Mucosa of gallbladder (tissue), 1 donor: ENCODE measurements at regions not wholly inside any gene's neighbourhood (a gene's known extent, or its start where the extent isn't known, plus 50 kb on each side); places are given as distances from the start of the nearest gene placed in this dataset.
"Not testable (repeated sequence)": the region's sequence is repeated elsewhere in the genome, so short reads cannot be mapped to it uniquely, and the experiment has no call there.

Source experiments
- DNase-seq: peaks from one replicate; pipeline ENCODE4 v3.0.0-alpha.2; 2020; ENCODE audit warnings: low spot score
- donor health status: DM: no; HTN: no; CAD: no.

DNA sequence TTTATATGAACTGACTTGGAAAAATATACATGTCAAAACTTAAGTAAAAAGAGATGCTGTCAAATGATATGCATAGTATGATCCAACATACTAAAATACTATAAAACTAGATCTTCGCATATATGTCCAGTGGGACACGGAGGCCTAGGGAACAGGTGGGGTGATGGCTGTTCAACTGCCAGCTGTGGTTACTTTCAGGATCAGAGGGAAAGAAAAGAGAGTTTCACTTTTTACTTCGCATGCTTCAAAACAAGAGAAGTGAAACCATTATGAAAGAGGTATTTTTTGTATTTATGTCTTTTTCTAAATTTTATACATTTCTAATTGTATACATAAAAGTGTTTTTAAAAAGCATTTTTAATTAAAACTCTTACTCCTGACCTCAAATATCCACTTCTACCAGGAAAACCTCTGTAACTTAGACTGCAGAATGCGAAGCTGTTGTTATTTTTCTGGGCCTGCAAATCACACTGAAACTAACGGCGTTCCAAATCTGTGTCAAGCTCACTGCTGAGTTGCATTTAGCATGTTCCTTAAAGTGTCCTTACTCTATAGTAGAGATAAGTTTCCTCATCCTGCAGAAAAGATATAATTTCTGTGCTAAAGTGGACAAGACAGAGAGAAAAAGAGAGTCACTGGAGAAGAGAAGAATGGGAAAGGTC is 97.8 kb upstream of the SLC35G4 start:
- no peak for DNase-seq

DNA sequence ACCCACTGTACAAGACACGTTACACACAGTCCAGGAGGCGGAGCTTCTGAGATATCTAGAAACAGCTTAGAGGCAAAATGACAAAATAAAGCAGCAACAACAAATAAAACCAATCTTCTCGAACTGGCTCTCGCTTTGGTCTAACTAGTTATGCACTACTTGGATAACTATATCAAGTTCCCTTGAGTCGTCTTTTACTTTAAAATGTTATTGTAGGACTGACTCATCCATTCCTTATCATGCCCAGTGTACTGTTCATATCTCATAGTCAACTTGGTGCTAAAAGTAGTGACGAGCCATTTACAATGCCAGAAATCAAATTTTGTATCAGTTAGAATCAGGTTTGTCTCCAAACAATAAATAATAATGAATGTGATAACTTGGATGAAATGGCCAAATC is 102.5 kb upstream of the SLC35G4 start:
- DNase-seq, result no peak

DNA sequence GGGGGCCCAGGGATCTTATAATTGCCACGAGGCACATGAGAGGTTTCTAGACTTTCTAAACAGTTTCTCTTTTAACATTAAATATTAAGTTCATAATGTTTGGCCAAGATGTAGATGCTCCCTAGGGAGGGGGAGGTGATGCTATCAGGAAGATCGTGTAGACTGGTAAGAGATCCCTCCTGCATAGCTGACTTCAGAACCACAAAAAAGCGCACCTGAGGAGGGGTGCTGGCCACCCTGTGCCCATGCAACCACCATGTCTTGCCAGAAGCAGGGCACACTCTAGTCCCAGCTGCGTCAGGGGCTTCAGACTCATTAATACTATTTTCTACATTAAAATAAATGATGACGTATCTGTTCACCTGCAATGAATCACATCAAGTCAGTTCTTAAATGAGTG is 103.4 kb upstream of the SLC35G4 start:
- no peak for DNase-seq

DNA sequence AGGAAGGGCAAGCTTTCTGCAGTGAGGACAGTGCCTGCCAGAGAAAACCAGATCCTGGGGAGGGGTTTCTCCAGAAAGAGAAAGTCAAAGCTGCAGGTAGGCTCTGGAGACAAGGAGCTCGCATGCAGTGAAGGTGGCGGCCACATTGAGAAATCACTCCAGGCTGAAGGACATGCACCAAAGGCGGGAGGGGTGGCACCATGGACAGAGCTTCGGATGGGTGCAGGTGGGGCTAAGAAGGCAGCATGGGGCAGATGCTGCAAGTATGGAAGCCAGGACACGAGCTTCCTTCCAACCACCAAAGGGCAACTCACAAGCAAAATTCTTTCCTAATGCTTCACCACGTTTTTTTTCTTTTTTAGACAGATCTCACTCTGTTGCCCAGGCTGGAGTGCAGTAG is 104.4 kb upstream of the SLC35G4 start:
- no peak for DNase-seq

DNA sequence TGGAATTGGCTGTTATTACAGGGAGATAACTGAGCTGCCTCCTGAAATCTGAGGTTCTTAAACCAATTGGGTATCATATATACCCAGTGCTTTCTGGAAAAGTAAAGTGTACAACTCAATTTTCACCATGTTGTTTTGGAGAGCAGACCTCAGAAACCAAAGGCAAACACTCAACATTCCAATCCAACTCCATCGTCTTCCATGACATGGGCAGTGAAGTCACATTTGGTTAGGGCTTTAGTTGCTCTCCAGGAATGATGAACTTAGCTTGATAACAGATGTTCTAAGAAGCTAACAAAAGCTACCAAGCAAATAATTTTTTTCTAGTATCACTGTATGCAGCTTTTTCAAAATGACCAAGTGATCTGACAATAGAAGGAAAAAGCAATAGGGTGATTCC is 107.0 kb upstream of the SLC35G4 start:
- DNase-seq, result no peak

DNA sequence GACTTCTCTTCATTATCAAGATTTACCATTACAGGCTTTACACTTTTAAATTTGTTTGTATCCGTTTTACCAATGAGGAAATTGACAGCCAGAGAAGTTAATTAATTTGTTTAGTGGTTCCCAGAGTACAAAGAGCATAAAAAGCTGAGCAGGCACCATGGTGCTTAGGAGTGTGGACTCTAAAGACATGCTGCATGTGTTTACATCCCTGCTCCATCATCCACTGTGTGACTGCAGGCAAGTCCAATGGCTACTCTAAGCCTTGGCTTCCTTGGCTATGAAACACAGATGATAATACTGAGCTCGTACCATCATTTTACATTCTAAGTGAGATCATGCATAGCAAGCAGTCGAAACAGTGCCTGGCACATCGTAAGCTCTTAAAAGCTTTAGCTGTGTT is 108.0 kb upstream of the SLC35G4 start:
- DNase-seq, result no peak

DNA sequence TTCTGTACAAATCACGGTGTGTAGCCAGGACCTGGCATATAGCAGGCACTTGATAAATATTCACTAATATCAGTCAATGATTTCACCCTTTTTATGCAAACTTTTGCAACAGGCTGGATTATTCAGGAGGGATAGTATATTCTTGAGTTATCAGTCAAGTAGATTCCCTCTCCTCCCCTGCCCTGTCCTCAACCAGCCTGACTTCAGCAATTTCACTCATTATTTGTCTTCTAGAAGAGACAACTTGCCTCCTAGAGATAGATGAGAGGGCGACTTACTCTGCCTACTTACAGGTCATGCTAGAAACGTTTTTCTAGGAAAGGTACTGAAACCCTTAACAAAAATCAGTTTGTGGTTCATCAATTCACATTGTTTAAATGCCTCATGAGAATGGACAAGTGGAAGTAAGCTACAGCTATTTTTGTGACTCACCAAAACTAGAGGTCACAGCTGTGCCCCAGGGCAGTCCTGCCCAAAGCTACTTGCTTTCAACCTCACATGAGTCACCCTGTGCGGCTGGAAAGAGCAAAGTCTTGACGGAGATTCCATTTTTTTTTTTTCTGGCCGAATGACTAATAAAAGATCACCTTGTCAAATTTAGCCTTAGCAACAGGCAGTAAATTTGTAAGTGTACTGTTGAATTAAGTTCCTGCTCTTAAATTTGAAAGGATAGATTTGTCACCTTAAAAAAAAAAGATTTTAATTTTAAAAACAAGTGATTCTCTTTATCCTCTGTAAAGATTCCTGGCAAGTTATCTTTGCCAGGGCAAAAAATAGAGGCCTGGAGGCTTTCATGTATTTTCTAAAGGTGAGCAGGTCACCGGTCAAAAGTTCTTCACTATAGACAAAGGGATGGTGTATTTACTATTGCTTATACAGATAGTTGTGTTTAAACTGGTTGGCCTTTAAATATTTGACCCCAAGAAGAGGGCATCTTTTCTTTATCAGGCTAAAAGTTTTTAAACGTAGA is 109.0 kb upstream of the SLC35G4 start:
- DNase-seq, result peak; percentile 43

DNA sequence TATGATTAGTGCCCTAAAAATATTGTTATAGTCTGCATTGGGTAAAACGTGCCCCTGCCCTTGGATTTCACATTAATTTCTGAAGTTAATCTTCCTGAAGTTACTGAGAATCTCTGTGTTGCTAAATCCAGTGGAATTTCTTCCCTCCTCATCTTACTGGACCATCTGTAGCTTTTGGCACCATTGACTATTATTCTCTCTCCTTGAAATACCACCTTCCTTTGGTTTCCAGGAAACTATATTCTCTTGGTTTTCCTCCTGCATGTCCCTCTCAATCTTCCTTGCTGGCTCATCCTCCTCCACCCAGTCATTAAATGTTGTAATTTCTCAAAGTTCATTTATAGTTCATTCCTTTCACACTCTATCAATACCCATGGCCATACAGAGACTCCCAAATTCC is 110.6 kb upstream of the SLC35G4 start:
- no peak for DNase-seq

DNA sequence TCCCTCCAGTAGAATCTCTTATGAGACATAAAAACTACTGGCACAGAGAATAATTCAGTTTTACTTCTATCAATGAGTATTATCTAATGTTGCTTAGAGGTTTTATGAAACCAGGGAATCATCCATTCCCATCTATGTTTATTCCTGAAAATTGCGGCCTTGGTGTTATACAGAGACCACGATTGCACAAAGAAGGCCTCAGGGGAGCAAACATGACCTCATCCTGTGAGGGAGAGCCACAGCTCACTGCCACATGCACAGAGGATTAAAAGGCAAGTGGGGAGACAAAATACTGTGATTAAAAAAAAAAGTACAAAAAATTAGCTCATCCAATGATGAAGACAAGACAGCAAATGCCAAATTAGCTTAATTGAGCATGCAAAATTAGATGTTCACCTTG is 111.8 kb upstream of the SLC35G4 start:
- no peak for DNase-seq

DNA sequence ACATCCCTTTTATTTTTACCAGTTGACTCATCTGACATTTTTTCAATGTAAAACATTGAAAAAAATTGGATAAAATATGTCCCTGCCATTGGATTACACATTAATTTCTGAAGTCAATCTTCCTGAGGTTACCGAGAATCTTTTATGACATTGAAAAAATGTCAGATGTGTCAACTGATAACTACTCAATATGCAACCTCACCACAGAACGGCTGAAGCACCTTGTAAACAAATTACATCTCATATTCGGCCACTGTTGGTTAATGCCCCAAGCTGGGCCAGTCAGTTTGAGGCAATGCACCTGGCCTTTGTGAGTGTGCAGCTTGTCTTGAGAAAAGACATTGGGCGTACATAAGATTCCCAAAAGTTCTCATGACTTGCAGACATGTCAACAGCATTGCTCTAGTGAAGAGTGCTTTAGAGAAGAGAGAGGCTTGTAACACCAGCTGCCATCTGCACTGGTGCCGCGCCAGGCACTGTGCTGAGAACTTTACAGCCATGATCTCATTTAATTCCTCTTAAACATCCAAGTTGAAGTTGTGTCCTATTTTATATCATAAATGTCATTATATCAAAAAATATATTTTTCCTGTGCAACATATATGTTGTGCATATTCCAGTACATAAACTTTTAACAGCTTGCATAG is 112.7 kb upstream of the SLC35G4 start:
- no peak for DNase-seq

DNA sequence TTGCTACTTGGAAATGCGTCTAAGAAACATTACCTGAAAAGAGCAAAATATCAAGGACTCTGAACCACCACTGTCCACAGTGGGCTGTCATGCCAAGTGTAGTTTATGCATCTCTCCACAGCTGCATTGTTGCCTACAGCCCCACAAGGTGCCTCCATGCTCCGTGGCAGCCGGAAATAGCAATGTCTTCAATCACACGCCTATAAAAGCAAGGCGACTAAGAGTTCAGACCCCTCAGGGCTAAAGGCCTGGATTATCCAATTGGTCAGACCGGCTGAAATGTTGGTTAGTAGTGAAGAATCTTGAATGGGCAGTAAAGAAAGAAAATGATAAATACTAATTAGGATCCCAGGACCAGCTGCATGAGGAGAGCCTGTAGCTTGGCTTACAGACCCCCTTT is 114.0 kb upstream of the SLC35G4 start:
- no peak for DNase-seq

DNA sequence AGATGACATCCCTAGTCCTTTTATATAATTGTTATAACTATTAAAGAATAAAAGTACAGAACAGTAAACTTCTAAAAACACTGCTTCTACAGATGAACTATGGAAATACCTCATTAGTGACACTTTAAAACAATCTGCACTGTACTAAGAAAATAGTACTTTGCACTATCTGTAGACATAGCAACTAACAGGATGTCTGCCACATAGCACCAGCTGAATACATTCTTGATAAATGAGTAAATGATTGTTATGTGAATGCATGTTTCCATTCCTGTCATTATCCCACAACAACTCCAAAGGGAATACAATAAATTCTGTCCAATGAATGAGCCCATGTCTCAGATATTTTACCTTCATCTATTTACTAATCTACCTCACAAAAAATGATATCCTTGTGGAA is 115.3 kb upstream of the SLC35G4 start:
- no peak for DNase-seq

DNA sequence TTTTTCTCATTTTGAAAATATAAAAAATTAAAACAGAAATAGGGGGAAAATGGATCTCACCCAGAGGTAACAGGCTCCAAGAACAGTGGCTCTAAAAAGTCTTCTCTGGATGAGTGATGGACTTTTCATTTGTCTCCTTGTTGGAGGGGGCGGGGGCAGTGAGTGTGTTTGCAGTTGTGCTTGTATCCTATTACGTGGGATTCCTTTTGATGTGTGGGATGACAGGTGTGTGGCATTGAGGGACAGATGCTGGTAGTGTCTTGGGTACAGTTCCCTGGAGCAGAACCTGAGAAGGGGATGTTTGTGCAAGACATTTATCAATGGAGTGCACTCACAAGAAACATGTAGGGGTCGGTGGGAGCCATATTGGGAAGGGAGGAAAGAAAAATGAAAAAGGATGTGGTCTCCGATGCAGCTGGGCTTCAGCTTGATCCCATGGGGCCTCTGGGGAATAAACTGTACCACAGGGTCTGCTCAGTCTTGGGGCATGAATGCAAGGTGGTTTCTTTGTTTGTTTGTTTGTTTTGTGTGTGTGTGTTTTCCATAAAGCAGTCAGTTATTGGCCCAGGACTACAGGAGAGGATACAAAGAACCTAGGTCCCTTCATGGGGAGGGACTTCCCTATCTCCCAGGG is 120.0 kb upstream of the SLC35G4 start:
- no peak for DNase-seq

DNA sequence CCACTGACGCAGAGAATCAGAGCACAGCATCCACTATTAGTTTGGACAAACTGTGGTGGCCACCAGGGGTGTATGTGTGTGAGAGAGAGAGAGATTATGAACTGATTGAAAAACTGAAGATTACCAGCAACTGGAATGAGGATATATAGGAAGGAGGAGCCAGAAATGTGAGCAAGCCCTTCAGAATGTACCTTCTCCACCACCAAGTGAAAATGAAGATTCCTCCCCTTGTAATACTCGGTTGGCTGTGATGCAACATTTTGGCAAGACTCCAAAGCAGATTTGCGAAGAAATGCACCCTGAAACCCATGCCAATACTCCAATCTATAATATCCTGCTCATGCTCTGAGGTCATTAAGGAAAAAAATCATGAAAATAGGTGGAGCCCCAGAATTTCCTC is 121.2 kb upstream of the SLC35G4 start:
- no peak for DNase-seq

DNA sequence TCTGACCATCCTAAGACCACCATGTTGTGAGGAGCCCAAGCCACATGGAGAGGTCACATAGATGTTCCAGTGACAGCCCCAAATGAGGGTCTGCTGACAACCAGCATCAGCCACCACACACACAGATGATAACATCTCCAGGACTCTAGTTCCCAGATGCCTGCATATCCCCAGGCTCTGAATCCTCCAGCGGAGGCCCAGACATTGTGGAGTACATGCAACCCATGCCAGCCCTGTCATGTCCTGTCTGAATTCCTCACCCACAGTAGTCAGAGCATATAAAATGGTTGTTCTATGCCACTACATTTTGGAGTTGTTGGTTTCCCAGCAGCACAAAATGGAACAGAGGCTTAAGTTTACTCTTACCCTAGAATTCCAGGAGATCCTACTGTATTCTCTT is 122.0 kb upstream of the SLC35G4 start:
- DNase-seq, result no peak

DNA sequence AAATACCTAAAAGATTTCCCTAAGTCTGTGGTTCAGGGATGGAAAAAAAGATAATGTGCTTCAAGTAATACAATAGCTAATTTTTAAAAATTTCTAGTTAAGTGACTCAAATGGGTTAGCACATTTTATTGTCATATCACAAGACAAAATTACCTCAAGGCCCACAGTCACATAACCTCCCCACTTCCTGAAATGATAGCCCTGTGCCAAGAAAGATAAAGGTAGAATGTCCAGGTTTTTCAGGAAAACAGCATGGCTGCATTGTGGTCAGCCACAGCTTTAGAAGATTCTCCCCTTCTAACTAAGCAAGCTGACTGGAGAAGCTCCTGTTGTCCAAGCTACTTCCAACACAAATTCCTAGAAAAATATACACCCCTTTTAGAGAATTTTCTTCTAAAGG is 127.1 kb upstream of the SLC35G4 start:
- DNase-seq, result no peak

DNA sequence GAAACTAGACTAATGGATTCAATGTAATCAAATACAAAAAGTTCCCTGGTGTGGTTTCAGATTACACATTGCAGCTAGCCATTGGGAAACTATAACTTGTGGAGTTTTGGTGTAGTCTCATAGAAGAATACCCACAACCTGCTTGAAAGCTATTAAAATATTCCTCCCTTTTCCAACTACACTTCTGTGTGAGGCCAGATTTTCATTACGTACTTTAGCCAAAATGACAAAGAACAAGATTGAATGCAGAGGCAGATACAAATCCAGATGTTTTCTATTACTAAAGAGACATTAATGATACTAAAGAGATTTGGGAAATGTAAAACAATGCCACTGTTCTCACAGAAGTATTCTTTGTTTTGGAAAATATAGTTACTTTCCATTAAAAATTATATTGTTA is 128.7 kb upstream of the SLC35G4 start:
- no peak for DNase-seq

DNA sequence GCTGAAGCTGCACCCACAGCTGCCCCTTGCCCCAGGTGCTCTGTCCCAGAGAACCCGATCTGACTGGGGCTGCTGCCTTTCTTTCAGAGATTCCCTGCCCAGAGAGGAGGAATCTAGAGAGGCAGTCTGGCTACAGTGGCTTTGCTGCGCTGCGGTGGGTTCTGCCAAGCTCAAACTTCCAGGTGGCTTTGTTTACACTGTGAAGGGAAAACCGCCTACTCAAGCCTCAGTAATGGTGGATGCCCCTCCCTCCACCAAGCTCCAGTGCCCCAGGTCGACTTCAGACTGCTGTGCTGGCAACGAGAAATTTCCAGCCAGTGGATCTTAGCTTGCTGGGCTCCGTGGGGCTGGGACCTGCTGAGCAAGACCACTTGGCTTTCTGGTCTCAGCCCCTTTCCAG is 130.4 kb upstream of the SLC35G4 start:
- DNase-seq, result not testable (repeated sequence)

DNA sequence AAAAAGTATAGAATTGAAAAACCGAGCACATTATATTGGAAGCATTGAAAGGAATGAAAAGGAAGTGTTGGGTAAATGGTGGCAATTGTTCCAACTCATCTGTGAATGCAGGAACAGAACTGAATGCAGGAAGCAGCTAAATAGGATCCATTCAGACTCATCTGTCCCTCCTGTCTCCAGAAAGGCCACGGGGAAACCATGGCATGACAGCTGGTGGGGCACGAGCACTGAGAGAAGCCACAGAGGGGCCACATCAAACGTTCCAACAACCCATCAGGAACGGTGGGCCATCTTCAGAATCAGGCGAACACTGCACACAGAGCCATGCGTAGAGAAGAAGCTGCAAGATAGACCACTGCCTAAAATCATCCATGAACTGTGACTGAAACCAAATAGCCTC is 138.5 kb upstream of the SLC35G4 start:
- DNase-seq, result no peak

DNA sequence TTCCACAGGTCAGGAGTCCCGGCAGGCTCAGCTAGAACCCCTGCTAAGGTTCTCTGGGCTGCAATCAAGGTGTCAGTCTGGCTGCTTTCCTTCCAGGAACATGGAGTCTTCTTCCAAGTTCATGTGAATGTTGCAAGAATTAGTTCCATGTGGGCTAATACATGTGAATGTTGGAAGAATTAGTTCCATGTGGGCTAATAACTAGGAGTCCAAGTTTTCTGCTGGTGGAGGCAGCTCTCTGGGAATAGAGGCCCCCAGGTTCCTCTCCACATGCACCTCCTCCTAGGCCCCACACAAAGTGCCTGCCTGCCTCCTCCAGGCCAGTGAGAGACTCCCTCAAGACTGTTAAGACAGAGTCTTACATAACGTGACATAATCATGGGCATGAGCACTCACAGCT is 140.8 kb upstream of the SLC35G4 start:
- DNase-seq, result no peak

DNA sequence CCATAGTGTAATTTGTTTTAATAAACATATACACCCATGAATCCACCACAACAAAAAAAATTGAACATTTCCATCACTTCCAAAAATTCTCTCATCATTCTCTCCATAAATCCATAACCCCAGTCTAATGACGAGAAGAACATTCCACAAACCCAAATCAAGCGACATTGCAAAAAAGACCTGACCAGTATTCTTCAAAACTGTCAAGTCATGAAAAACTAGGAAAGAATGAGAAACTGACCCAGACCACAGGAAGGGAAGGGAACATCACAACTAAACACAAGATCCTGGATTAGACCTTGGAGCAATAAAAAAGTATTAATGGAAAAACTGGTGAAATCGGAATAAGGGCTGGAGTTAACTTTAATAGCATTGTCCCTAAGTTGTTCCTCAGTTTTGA is 141.3 kb upstream of the SLC35G4 start:
- no peak for DNase-seq

DNA sequence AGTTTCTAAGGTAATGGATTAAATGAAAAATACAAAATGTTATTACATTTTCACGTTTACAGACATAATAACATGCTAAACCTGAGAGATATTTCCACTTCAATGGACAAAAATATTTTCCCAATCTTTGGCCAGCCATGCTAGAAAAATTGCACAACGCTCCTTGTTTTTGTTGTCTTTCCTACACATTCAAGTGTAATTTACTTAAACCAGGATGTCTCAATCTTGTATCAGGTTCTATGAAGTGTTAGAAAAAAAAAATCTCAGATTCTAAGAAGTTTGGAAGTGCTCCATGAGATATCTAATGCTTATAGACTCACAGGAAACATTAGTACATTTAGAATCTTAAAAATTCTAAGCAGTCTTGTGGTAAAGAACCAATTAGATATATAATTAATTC is 141.8 kb upstream of the SLC35G4 start:
- no peak for DNase-seq
